H1 (cell line): ENCODE measurements at regions not wholly inside any gene's neighbourhood (a gene's known extent, or its start where the extent isn't known, plus 50 kb on each side); places are given as distances from the start of the nearest gene placed in this dataset.

Experiments used
- CTCF ChIA-PET: fragments of 300-600 bp; sonication (Branson Sonifier 250); formaldehyde crosslinking; loops from one replicate; lab custom pipeline; 2021; ENCODE audit not compliant: partially characterized antibody; lab: Charles Lee
- POLR2A ChIA-PET: fragments of 300-600 bp; sonication (Branson Sonifier 250); formaldehyde crosslinking; loops from one replicate; lab custom pipeline; 2021; ENCODE audit warnings: inconsistent platforms; ENCODE audit not compliant: partially characterized antibody; lab: Charles Lee
- DNase-seq, 2 experiments: peaks; one replicate each; pipeline versions ENCODE4 v3.0.0 to v3.0.0-alpha.2; 2010 to 2022; ENCODE audit warnings: low spot score in 2 of 2, low read depth in 1 of 2, mixed read lengths in 1 of 2
- FAIRE-seq: peaks from 2 replicates; lab custom pipeline; 2011; peaks lifted over from hg19 to GRCh38; lab: Jason Lieb, UNC
- H2AFZ ChIP-seq: 2 replicates; pipeline ENCODE4 v1.8.1; 2012; ENCODE audit warnings: low read length, inconsistent platforms
- H2AK5ac ChIP-seq: 2 replicates; pipeline ENCODE4 v1.6.1; 2013; ENCODE audit warnings: low read depth, low read length
- H2BK120ac ChIP-seq: replicated peaks from 2 replicates; pipeline ENCODE3; 2013; ENCODE audit warnings: low read depth, low read length, inconsistent platforms
- H2BK12ac ChIP-seq: 2 replicates; pipeline ENCODE4 v1.6.1; 2013; ENCODE audit warnings: low read depth, low read length
- H2BK15ac ChIP-seq: 2 replicates; pipeline ENCODE4 v1.6.1; 2013; ENCODE audit warnings: low read length
- H2BK20ac ChIP-seq: 2 replicates; pipeline ENCODE4 v1.6.1; 2013; ENCODE audit warnings: low read length
- H2BK5ac ChIP-seq: 2 replicates; pipeline ENCODE4 v1.6.1; 2013; ENCODE audit warnings: low read depth, low read length
- H3K14ac ChIP-seq: 2 replicates; pipeline ENCODE4 v1.6.1; 2013; ENCODE audit warnings: inconsistent platforms; ENCODE audit not compliant: insufficient read length
- H3K18ac ChIP-seq: 2 replicates; pipeline ENCODE4 v1.6.1; 2013; ENCODE audit warnings: low read length; ENCODE audit errors: extremely low read depth
- H3K23ac ChIP-seq: 2 replicates; pipeline ENCODE4 v1.6.1; 2013; ENCODE audit warnings: inconsistent platforms; ENCODE audit not compliant: insufficient read length
- H3K23me2 ChIP-seq: 2 replicates; pipeline ENCODE4 v1.6.1; 2013; ENCODE audit warnings: low read depth, low read length
- H3K27ac ChIP-seq: 2 replicates; pipeline ENCODE4 v1.6.1; 2011; ENCODE audit warnings: low read depth, low read length, inconsistent platforms
- H3K27me3 ChIP-seq, 4 experiments: replicated peaks in 1 of 4; 1 replicate in 1 of 4; 2 replicates in 3 of 4; pipeline versions ENCODE4 v1.6.1 to v1.8.1; 2011 to 2013; ENCODE audit warnings: low read length in 3 of 4, mild to moderate bottlenecking in 3 of 4, inconsistent platforms in 2 of 4, mixed read lengths in 2 of 4, moderate library complexity in 1 of 4; ENCODE audit not compliant: control insufficient read depth in 3 of 4, insufficient read depth in 3 of 4; ENCODE audit errors: extremely low read depth in 1 of 4
- H3K36me3 ChIP-seq, 4 experiments: 2 replicates each; pipeline versions ENCODE4 v1.6.1 to v1.8.1; 2011 to 2013; ENCODE audit warnings: mild to moderate bottlenecking in 4 of 4, low read length in 3 of 4, moderate library complexity in 2 of 4, control low read depth in 1 of 4, inconsistent platforms in 1 of 4; ENCODE audit not compliant: insufficient read depth in 4 of 4, control insufficient read depth in 2 of 4
- H3K4ac ChIP-seq: replicated peaks from 2 replicates; pipeline ENCODE3; 2013; ENCODE audit warnings: low read length, low read depth, mixed read lengths, inconsistent platforms; ENCODE audit not compliant: insufficient read length
- H3K4me1 ChIP-seq, 4 experiments: replicated peaks in 1 of 4; 1 replicate in 1 of 4; 2 replicates in 3 of 4; pipeline versions ENCODE4 v1.6.1 to v1.8.1; 2011 to 2013; ENCODE audit warnings: low read length in 3 of 4, inconsistent platforms in 2 of 4, mixed read lengths in 1 of 4; ENCODE audit not compliant: insufficient read depth in 4 of 4, control insufficient read depth in 3 of 4
- H3K4me2 ChIP-seq, 2 experiments: 2 replicates each; pipeline versions ENCODE4 v1.6.1 to v1.8.1; 2011 to 2013; ENCODE audit warnings: low read depth in 2 of 2, low read length in 2 of 2, control low read depth in 1 of 2, inconsistent platforms in 1 of 2, mild to moderate bottlenecking in 1 of 2; ENCODE audit not compliant: insufficient read depth in 1 of 2
- H3K4me3 ChIP-seq, 4 experiments: fragments of 200-600, 300-600 bp in 1 of 4; sonication (generic), shearing (Covaris generic), sonication (Bioruptor Twin) in 1 of 4; 2 replicates each; pipeline versions ENCODE4 v1.5.1 to v1.8.1; 2011 to 2016; ENCODE audit warnings: low read length in 4 of 4, low read depth in 3 of 4, control low read depth in 2 of 4, inconsistent platforms in 2 of 4, mild to moderate bottlenecking in 2 of 4, mixed read lengths in 1 of 4, moderate library complexity in 1 of 4; ENCODE audit not compliant: insufficient read depth in 2 of 4; ENCODE audit errors: extremely low read depth in 1 of 4
- H3K56ac ChIP-seq: replicated peaks from 2 replicates; pipeline ENCODE3; 2013; ENCODE audit warnings: low read depth, mild to moderate bottlenecking, mixed read lengths, low read length, inconsistent platforms; ENCODE audit not compliant: insufficient read length
- H3K79me1 ChIP-seq: 2 replicates; pipeline ENCODE4 v1.6.1; 2013; ENCODE audit warnings: low read depth, low read length, control low read depth
- H3K79me2 ChIP-seq, 2 experiments: 2 replicates each; pipeline versions ENCODE4 v1.6.1 to v1.8.1; 2012 to 2013; ENCODE audit warnings: low read length in 2 of 2, mild to moderate bottlenecking in 2 of 2, inconsistent platforms in 1 of 2; ENCODE audit not compliant: insufficient read depth in 2 of 2, control insufficient read depth in 1 of 2
- H3K9ac ChIP-seq, 4 experiments: replicated peaks in 1 of 4; 1 replicate in 1 of 4; 2 replicates in 3 of 4; pipeline versions ENCODE4 v1.6.1 to v1.8.1; 2011 to 2013; ENCODE audit warnings: low read depth in 3 of 4, low read length in 3 of 4, control low read depth in 2 of 4, mild to moderate bottlenecking in 2 of 4, moderate library complexity in 2 of 4, inconsistent platforms in 1 of 4; ENCODE audit errors: extremely low read depth in 1 of 4
- H3K9me3 ChIP-seq, 2 experiments: 2 replicates each; pipeline versions ENCODE4 v1.6.1 to v1.8.1; 2012 to 2013; ENCODE audit warnings: mild to moderate bottlenecking in 2 of 2, moderate library complexity in 2 of 2, control low read depth in 1 of 2, inconsistent platforms in 1 of 2, low read depth in 1 of 2, low read length in 1 of 2, mixed read lengths in 1 of 2; ENCODE audit not compliant: insufficient read depth in 2 of 2
- H4K20me1 ChIP-seq, 2 experiments: replicated peaks in 1 of 2; 2 replicates each; pipeline versions ENCODE3 to v1.8.1; 2011 to 2013; ENCODE audit warnings: inconsistent platforms in 2 of 2, low read length in 2 of 2, mild to moderate bottlenecking in 1 of 2; ENCODE audit not compliant: insufficient read depth in 2 of 2, control insufficient read depth in 1 of 2
- H4K5ac ChIP-seq: 2 replicates; pipeline ENCODE4 v1.6.1; 2013; ENCODE audit warnings: low read length, low read depth, mixed read lengths, inconsistent platforms; ENCODE audit not compliant: insufficient read length
- H4K8ac ChIP-seq: 2 replicates; pipeline ENCODE4 v1.8.0; 2013; ENCODE audit warnings: mild to moderate bottlenecking, moderate library complexity, low read length, inconsistent platforms; ENCODE audit not compliant: insufficient read depth; ENCODE audit errors: extremely low read depth
- H4K91ac ChIP-seq: replicated peaks from 2 replicates; pipeline ENCODE3; 2013; ENCODE audit warnings: low read length, mixed read lengths, inconsistent platforms; ENCODE audit not compliant: insufficient read length
- KDM1A ChIP-seq: fragments of 200-600, 300-600 bp; sonication (generic); IDR thresholded peaks from 2 replicates; pipeline ENCODE4 v1.7.1; 2016; ENCODE audit warnings: mild to moderate bottlenecking, low read length, borderline replicate concordance
- KDM5A ChIP-seq: fragments of 200-600 bp; IDR thresholded peaks from 2 replicates; pipeline ENCODE4 v1.7.1; 2012; ENCODE audit warnings: mild to moderate bottlenecking, low read length, inconsistent platforms, mixed read lengths
- USF2 ChIP-seq: IDR thresholded peaks from 2 replicates; pipeline ENCODE4 v1.6.1; 2011; ENCODE audit warnings: low read length, improper control_type of control experiment
- WGBS, 2 experiments: shearing (Covaris generic) in 1 of 2; methylation state at CpG; one replicate each; pipeline versions ENCODE4 v1.1.6 to v1.1.7; 2013 to 2015; ENCODE audit warnings: low lambda C conversion rate in 2 of 2, mixed read lengths in 2 of 2, inconsistent platforms in 1 of 2, low coverage in 1 of 2, missing lambda C conversion rate in 1 of 2; ENCODE audit not compliant: insufficient replicate concordance in 2 of 2, insufficient coverage in 1 of 2, insufficient read length in 1 of 2; ENCODE audit errors: extremely low coverage in 1 of 2, missing lambda C conversion rate in 1 of 2; 5-methylcytosine and 5-hydroxymethylcytosine counted together

GRCh38 chr13:99039718-99040280 lies 61.9 kb upstream of the DOCK9 start:
- Histone ChIP-seq H3K14ac (no peak overlapping the region), H4K5ac (no peak overlapping the region), H3K23ac (no peak overlapping the region), H3K4me1 (peaks cover 0 to 4% (median 0%) of the 10 kb centered on the region in 4 experiments; a peak in 1 of 7 replicates), H2AFZ (no peak overlapping the region), H3K4me2 (no peak overlapping the region), H3K23me2 (no peaks in the 10 kb centered on the region), H2AK5ac (no peak overlapping the region), H3K9me3 (no peaks in the 10 kb centered on the region), H3K36me3 (no peaks in the 10 kb centered on the region), H2BK120ac (no peak overlapping the region), H3K79me1 (no peaks in the 10 kb centered on the region; the same call in 1 of the 2 replicates), H3K27ac (no peak overlapping the region), H3K79me2 (no peaks in the 10 kb centered on the region), H4K20me1 (no peaks in the 10 kb centered on the region), H3K4me3 (no peak overlapping the region), H4K91ac (no peak overlapping the region), H2BK12ac (no peak overlapping the region), H4K8ac (no peak overlapping the region), H2BK20ac (no peak overlapping the region), H3K27me3 (peaks cover 0 to 1% (median 0%) of the 10 kb centered on the region in 4 experiments; a peak in 1 of 7 replicates), H3K18ac (no peak overlapping the region), H3K56ac (no peak overlapping the region), H3K9ac (no peak overlapping the region), H2BK5ac (no peak overlapping the region), H2BK15ac (no peak overlapping the region), H3K4ac (no peak overlapping the region)
- ChIA-PET CTCF (interaction anchor here (1.0 to 1.5 kb wide), 2 partner anchors 11 to 200 kb away, joined by 3 read pairs; no protein-coding TSS in a partner anchor), POLR2A (interaction anchor here (0.9 kb wide), 1 partner anchor 10 kb away, joined by 3 read pairs; no protein-coding TSS in a partner anchor)
- DNase-seq (no peak), FAIRE-seq (no peak)
- no peak for TF ChIP-seq USF2
- TF ChIP-seq KDM5A = no peak
- peak; percentile 71; the same call in 1 of the 2 replicates for TF ChIP-seq KDM1A
- WGBS, 2 experiments = 91% methylated on average over 2 of the region's 2 CpGs; no CpG with 5 or more reads in 1 of the 2 experiments
